ENCODE measurements at regions not wholly inside any gene's neighbourhood (a gene's known extent, or its start where the extent isn't known, plus 50 kb on each side); places are given as distances from the start of the nearest gene placed in this dataset.

DNA sequence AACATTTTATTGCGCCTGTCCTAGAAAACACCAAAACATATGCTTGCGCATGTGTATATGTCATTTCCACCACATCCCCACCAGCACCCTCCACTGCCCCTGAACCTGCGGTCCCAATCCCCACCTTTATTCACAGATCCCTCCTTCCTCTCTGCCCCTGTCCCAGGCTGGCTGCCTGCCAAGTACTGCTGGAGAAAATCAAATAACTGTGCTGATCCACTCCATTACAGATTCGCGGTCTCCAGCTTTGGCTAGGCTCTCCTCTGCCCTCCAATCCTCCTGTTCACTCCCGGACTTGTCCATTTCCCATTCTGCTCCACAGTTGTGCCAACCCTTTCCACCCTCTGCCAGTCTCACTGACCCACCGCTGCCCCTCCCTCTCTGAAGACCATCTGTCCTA, 59.3 kb upstream of the GJB5 start:
- TF ChIP-seq, protein P1, sequence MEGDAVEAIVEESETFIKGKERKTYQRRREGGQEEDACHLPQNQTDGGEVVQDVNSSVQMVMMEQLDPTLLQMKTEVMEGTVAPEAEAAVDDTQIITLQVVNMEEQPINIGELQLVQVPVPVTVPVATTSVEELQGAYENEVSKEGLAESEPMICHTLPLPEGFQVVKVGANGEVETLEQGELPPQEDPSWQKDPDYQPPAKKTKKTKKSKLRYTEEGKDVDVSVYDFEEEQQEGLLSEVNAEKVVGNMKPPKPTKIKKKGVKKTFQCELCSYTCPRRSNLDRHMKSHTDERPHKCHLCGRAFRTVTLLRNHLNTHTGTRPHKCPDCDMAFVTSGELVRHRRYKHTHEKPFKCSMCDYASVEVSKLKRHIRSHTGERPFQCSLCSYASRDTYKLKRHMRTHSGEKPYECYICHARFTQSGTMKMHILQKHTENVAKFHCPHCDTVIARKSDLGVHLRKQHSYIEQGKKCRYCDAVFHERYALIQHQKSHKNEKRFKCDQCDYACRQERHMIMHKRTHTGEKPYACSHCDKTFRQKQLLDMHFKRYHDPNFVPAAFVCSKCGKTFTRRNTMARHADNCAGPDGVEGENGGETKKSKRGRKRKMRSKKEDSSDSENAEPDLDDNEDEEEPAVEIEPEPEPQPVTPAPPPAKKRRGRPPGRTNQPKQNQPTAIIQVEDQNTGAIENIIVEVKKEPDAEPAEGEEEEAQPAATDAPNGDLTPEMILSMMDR (conservative IDR thresholded peaks at IDR 0.05) = no peak
- TF ChIP-seq ZFX (IDR thresholded peaks at IDR 0.05) = no peak
